HepG2 (cell line): ENCODE measurements at regions not wholly inside any gene's neighbourhood (a gene's known extent, or its start where the extent isn't known, plus 50 kb on each side); places are given as distances from the start of the nearest gene placed in this dataset.

ENCODE experiments used
- MLLT10 ChIP-seq: sonication (generic); formaldehyde crosslinking; IDR thresholded peaks from 2 replicates; pipeline ENCODE4 v1.4.0; 2020; ENCODE audit warnings: missing genetic modification reagents
- SATB2 ChIP-seq: sonication (generic); formaldehyde crosslinking; IDR thresholded peaks from 2 replicates; pipeline ENCODE4 v1.5.0; 2020; ENCODE audit warnings: missing genetic modification reagents
- TF ChIP-seq, protein P1 (sequence below): sonication (generic); formaldehyde crosslinking; IDR thresholded peaks from 2 replicates; pipeline ENCODE4 v1.8.0; 2022; ENCODE audit warnings: mild to moderate bottlenecking, missing genetic modification reagents, borderline replicate concordance
- TF ChIP-seq, protein P2 (sequence below): sonication (generic); formaldehyde crosslinking; IDR thresholded peaks from one replicate; pipeline ENCODE4 v1.5.1; 2020; ENCODE audit warnings: mild to moderate bottlenecking, missing genetic modification reagents; ENCODE audit errors: not compliant biosample characterization
- TF ChIP-seq, protein P3 (sequence below): sonication (generic); IDR thresholded peaks from 2 replicates; pipeline ENCODE4 v1.6.1; 2016; ENCODE audit warnings: low read depth, borderline replicate concordance
- TF ChIP-seq, protein P4 (sequence below): sonication (generic); formaldehyde crosslinking; IDR thresholded peaks from 2 replicates; pipeline ENCODE4 v1.4.0; 2020; ENCODE audit warnings: missing genetic modification reagents

DNA sequence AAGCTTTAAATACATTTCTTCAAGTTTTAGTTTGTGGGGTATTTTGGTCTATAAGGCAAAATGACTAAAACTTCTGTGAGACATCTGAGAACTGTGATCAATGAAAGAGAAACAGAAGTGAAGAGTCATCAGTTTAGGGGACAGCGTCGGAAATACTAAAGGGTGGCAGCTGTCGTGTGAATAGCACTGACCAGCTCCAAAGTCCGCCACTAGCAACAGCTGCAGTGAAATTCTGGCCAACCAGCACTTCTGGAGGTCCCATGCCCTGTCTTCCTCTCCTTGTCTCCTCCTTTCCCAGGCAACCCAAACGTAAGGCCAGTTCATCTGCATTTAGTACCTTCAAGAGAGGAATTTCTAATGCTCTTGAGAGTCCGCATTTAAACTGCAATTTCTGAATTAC, 87.5 kb downstream of the DACT2 start (continued):
- TF ChIP-seq, protein P1, sequence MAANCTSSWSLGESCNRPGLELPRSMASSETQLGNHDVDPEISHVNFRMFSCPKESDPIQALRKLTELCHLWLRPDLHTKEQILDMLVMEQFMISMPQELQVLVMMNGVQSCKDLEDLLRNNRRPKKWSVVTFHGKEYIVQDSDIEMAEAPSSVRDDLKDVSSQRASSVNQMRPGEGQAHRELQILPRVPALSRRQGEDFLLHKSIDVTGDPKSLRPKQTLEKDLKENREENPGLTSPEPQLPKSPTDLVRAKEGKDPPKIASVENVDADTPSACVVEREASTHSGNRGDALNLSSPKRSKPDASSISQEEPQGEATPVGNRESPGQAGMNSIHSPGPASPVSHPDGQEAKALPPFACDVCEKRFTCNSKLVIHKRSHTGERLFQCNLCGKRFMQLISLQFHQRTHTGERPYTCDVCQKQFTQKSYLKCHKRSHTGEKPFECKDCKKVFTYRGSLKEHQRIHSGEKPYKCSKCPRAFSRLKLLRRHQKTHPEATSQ (CRISPR knock-in tag), result no peak
- no peak for TF ChIP-seq SATB2 (CRISPR knock-in tag)
- TF ChIP-seq, protein P2, sequence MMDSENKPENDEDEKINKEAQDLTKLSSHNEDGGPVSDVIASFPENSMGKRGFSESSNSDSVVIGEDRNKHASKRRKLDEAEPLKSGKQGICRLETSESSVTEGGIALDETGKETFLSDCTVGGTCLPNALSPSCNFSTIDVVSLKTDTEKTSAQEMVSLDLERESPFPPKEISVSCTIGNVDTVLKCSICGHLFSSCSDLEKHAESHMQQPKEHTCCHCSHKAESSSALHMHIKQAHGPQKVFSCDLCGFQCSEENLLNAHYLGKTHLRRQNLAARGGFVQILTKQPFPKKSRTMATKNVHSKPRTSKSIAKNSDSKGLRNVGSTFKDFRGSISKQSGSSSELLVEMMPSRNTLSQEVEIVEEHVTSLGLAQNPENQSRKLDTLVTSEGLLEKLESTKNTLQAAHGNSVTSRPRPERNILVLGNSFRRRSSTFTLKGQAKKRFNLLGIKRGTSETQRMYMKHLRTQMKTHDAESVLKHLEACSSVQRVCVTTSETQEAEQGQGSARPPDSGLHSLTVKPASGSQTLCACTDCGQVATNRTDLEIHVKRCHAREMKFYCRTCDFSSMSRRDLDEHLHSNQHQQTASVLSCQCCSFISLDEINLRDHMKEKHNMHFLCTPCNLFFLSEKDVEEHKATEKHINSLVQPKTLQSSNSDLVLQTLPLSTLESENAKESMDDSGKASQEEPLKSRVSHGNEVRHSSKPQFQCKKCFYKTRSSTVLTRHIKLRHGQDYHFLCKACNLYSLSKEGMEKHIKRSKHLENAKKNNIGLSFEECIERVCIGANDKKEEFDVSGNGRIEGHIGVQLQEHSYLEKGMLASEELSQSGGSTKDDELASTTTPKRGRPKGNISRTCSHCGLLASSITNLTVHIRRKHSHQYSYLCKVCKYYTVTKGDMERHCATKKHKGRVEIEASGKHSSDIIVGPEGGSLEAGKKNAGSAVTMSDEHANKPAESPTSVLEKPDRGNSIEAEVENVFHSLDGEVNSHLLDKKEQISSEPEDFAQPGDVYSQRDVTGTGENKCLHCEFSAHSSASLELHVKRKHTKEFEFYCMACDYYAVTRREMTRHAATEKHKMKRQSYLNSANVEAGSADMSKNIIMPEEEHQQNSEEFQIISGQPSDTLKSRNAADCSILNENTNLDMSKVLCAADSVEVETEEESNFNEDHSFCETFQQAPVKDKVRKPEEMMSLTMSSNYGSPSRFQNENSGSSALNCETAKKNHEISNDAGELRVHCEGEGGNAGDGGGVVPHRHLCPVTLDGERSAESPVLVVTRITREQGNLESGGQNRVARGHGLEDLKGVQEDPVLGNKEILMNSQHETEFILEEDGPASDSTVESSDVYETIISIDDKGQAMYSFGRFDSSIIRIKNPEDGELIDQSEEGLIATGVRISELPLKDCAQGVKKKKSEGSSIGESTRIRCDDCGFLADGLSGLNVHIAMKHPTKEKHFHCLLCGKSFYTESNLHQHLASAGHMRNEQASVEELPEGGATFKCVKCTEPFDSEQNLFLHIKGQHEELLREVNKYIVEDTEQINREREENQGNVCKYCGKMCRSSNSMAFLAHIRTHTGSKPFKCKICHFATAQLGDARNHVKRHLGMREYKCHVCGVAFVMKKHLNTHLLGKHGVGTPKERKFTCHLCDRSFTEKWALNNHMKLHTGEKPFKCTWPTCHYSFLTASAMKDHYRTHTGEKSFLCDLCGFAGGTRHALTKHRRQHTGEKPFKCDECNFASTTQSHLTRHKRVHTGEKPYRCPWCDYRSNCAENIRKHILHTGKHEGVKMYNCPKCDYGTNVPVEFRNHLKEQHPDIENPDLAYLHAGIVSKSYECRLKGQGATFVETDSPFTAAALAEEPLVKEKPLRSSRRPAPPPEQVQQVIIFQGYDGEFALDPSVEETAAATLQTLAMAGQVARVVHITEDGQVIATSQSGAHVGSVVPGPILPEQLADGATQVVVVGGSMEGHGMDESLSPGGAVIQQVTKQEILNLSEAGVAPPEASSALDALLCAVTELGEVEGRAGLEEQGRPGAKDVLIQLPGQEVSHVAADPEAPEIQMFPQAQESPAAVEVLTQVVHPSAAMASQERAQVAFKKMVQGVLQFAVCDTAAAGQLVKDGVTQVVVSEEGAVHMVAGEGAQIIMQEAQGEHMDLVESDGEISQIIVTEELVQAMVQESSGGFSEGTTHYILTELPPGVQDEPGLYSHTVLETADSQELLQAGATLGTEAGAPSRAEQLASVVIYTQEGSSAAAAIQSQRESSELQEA (CRISPR knock-in tag), result no peak
- TF ChIP-seq, protein P3, sequence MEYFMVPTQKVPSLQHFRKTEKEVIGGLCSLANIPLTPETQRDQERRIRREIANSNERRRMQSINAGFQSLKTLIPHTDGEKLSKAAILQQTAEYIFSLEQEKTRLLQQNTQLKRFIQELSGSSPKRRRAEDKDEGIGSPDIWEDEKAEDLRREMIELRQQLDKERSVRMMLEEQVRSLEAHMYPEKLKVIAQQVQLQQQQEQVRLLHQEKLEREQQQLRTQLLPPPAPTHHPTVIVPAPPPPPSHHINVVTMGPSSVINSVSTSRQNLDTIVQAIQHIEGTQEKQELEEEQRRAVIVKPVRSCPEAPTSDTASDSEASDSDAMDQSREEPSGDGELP, result peak; percentile 70; the same call in 1 of the 2 replicates
- TF ChIP-seq, protein P4, sequence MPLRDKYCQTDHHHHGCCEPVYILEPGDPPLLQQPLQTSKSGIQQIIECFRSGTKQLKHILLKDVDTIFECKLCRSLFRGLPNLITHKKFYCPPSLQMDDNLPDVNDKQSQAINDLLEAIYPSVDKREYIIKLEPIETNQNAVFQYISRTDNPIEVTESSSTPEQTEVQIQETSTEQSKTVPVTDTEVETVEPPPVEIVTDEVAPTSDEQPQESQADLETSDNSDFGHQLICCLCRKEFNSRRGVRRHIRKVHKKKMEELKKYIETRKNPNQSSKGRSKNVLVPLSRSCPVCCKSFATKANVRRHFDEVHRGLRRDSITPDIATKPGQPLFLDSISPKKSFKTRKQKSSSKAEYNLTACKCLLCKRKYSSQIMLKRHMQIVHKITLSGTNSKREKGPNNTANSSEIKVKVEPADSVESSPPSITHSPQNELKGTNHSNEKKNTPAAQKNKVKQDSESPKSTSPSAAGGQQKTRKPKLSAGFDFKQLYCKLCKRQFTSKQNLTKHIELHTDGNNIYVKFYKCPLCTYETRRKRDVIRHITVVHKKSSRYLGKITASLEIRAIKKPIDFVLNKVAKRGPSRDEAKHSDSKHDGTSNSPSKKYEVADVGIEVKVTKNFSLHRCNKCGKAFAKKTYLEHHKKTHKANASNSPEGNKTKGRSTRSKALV (CRISPR knock-in tag), result no peak
- TF ChIP-seq MLLT10 (CRISPR knock-in tag), result no peak
